Smooth muscle cell (in vitro differentiated cells): ENCODE measurements at regions not wholly inside any gene's neighbourhood (a gene's known extent, or its start where the extent isn't known, plus 50 kb on each side); places are given as distances from the start of the nearest gene placed in this dataset.

ENCODE experiments used
- DNase-seq: peaks from one replicate; lab custom pipeline; 2025; ENCODE audit not compliant: unreplicated experiment; lab: John Stamatoyannopoulos, UW
- H2AFZ ChIP-seq: fragments of 200-600 bp; sonication (generic); 2 replicates; pipeline ENCODE4 v1.6.0; 2016; ENCODE audit warnings: antibody characterized with exemption, low read depth, mild to moderate bottlenecking
- H3F3A ChIP-seq: fragments of 200-600 bp; sonication (generic); 2 replicates; pipeline ENCODE4 v1.6.0; 2017; ENCODE audit warnings: antibody characterized with exemption, low read depth
- H3K27ac ChIP-seq: fragments of 200-600 bp; sonication (generic); 2 replicates; pipeline ENCODE4 v1.5.1; 2016; ENCODE audit warnings: low read depth, mild to moderate bottlenecking
- H3K27me3 ChIP-seq: fragments of 200-600 bp; sonication (generic); 2 replicates; pipeline ENCODE4 v1.6.1; 2016; ENCODE audit warnings: low read depth, mild to moderate bottlenecking
- H3K36me3 ChIP-seq: fragments of 200-600 bp; sonication (generic); 2 replicates; pipeline ENCODE4 v1.5.1; 2016; ENCODE audit warnings: low read depth
- H3K4me1 ChIP-seq: fragments of 200-600 bp; sonication (generic); 2 replicates; pipeline ENCODE4 v1.5.1; 2016; ENCODE audit warnings: low read depth
- H3K4me2 ChIP-seq: fragments of 200-600 bp; sonication (generic); 2 replicates; pipeline ENCODE4 v1.6.0; 2016; ENCODE audit warnings: mild to moderate bottlenecking
- H3K4me3 ChIP-seq: fragments of 200-600 bp; sonication (generic); 2 replicates; pipeline ENCODE4 v1.5.1; 2016; ENCODE audit warnings: mild to moderate bottlenecking
- H3K79me2 ChIP-seq: fragments of 200-600 bp; sonication (generic); 2 replicates; pipeline ENCODE4 v1.6.0; 2016; ENCODE audit warnings: low read depth, mild to moderate bottlenecking
- H3K9ac ChIP-seq: fragments of 200-600 bp; sonication (generic); 2 replicates; pipeline ENCODE4 v1.6.0; 2016; ENCODE audit warnings: low read depth
- H3K9me3 ChIP-seq: fragments of 200-600 bp; sonication (generic); replicated peaks from 2 replicates; pipeline ENCODE4 v1.5.1; 2016; ENCODE audit warnings: low read depth
- H4K20me1 ChIP-seq: fragments of 200-600 bp; sonication (generic); 2 replicates; pipeline ENCODE4 v1.6.0; 2016; ENCODE audit warnings: low read depth
- CTCF ChIP-seq: fragments of 200-600 bp; sonication (generic); IDR thresholded peaks from 2 replicates; pipeline ENCODE4 v1.5.1; 2017; ENCODE audit warnings: borderline replicate concordance, mild to moderate bottlenecking, antibody characterized with exemption; ENCODE audit not compliant: insufficient read depth, poor library complexity, severe bottlenecking
- WGBS: methylation state at CpG from one replicate; pipeline ENCODE4 v1.1.7; 2016; ENCODE audit warnings: low lambda C conversion rate; 5-methylcytosine and 5-hydroxymethylcytosine counted together

- no peaks in the 10 kb centered on the region for H3K27me3 ChIP-seq
- no peaks in the 10 kb centered on the region for H4K20me1 ChIP-seq
- no peak overlapping the region for H3K4me3 ChIP-seq
- no peak overlapping the region for H3K4me2 ChIP-seq
- no peaks in the 10 kb centered on the region for H3K4me1 ChIP-seq
- H2AFZ ChIP-seq: no peak overlapping the region
- no peaks in the 10 kb centered on the region for H3K79me2 ChIP-seq
- TF ChIP-seq CTCF: no peak
- H3K9me3 ChIP-seq: no peaks in the 10 kb centered on the region
- no peaks in the 10 kb centered on the region for H3K36me3 ChIP-seq
- H3F3A ChIP-seq: no peaks in the 10 kb centered on the region
- H3K27ac ChIP-seq: no peak overlapping the region
- H3K9ac ChIP-seq: no peak overlapping the region
- whole genome bisulfite sequencing: 94% methylated on average over 2 of the region's 2 CpGs
- DNase-seq: no peak
Measured at GRCh38 chr4:28639747-28640146, 1779.1 kb downstream of the STIM2 start.

- Histone ChIP-seq H3K27me3 (no peaks in the 10 kb centered on the region), H3K27ac (no peak overlapping the region), H3K4me3 (no peak overlapping the region), H3K9me3 (no peaks in the 10 kb centered on the region), H3K4me2 (no peak overlapping the region), H4K20me1 (no peaks in the 10 kb centered on the region), H2AFZ (no peak overlapping the region), H3K79me2 (no peaks in the 10 kb centered on the region), H3K4me1 (no peaks in the 10 kb centered on the region), H3F3A (no peaks in the 10 kb centered on the region), H3K9ac (no peak overlapping the region), H3K36me3 (no peaks in the 10 kb centered on the region)
- 93% methylated on average over 3 of the region's 3 CpGs for WGBS
- DNase-seq: no peak
- TF ChIP-seq CTCF: no peak
Measured at GRCh38 chr4:28654618-28655017, 1794.0 kb downstream of the STIM2 start.

GRCh38 chr4:28665306-28665705, 1804.7 kb downstream of the STIM2 start:
- Histone ChIP-seq H3K27ac (no peak overlapping the region), H2AFZ (no peak overlapping the region), H3K4me3 (no peak overlapping the region), H3K4me2 (no peak overlapping the region), H3K36me3 (no peaks in the 10 kb centered on the region), H3K79me2 (no peaks in the 10 kb centered on the region), H3K27me3 (no peaks in the 10 kb centered on the region), H3K9me3 (no peaks in the 10 kb centered on the region), H3F3A (no peaks in the 10 kb centered on the region), H3K4me1 (no peaks in the 10 kb centered on the region), H4K20me1 (no peaks in the 10 kb centered on the region), H3K9ac (no peak overlapping the region)
- no peak for DNase-seq
- TF ChIP-seq CTCF: no peak
- 50% methylated on average over 1 of the region's 1 CpG for WGBS

GRCh38 chr4:28675582-28675981, 1814.9 kb downstream of the STIM2 start:
- Histone ChIP-seq H3K4me2 (no peak overlapping the region), H2AFZ (no peak overlapping the region), H3K4me1 (no peaks in the 10 kb centered on the region), H3K27ac (no peak overlapping the region), H3F3A (no peaks in the 10 kb centered on the region), H4K20me1 (no peaks in the 10 kb centered on the region), H3K27me3 (no peaks in the 10 kb centered on the region), H3K36me3 (no peaks in the 10 kb centered on the region), H3K9ac (no peak overlapping the region), H3K4me3 (no peak overlapping the region), H3K79me2 (no peaks in the 10 kb centered on the region), H3K9me3 (no peaks in the 10 kb centered on the region)
- no peak for DNase-seq
- no peak for TF ChIP-seq CTCF
